ENCODE measurements at regions not wholly inside any gene's neighbourhood (a gene's known extent, or its start where the extent isn't known, plus 50 kb on each side); places are given as distances from the start of the nearest gene placed in this dataset.

DNA sequence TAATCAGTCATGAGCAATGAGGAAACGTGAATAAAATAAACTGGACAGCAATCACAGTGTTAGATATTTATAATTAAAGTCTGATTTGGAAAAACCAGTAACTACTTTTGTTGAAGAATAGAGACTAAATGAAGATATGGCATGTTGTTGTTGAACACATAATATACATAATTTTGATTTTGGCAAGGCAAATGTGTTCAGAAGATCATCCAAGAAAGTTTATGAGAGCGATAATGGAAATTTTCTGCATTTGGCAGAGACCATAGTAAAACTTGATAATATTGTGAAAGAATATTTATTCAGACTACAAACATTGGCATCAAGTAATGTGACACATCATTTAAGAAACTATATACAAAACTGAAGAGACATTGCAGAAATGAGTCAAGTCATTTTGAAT is 620.7 kb downstream of the TMA16 start:
- TF ChIP-seq, protein P1, sequence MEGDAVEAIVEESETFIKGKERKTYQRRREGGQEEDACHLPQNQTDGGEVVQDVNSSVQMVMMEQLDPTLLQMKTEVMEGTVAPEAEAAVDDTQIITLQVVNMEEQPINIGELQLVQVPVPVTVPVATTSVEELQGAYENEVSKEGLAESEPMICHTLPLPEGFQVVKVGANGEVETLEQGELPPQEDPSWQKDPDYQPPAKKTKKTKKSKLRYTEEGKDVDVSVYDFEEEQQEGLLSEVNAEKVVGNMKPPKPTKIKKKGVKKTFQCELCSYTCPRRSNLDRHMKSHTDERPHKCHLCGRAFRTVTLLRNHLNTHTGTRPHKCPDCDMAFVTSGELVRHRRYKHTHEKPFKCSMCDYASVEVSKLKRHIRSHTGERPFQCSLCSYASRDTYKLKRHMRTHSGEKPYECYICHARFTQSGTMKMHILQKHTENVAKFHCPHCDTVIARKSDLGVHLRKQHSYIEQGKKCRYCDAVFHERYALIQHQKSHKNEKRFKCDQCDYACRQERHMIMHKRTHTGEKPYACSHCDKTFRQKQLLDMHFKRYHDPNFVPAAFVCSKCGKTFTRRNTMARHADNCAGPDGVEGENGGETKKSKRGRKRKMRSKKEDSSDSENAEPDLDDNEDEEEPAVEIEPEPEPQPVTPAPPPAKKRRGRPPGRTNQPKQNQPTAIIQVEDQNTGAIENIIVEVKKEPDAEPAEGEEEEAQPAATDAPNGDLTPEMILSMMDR (conservative IDR thresholded peaks at IDR 0.05; ENCODE audit: low read length), result no peak
- TF ChIP-seq EZH2phosphoT487 (IDR thresholded peaks at IDR 0.05; ENCODE audit: borderline replicate concordance, low read depth, low read length), result no peak

All from OCI-LY7 (cell line).